ENCODE measurements at regions not wholly inside any gene's neighbourhood (a gene's known extent, or its start where the extent isn't known, plus 50 kb on each side); places are given as distances from the start of the nearest gene placed in this dataset.
A peak's percentile ranks its signal among the peaks of the same experiment; 100 is the strongest.

DNA sequence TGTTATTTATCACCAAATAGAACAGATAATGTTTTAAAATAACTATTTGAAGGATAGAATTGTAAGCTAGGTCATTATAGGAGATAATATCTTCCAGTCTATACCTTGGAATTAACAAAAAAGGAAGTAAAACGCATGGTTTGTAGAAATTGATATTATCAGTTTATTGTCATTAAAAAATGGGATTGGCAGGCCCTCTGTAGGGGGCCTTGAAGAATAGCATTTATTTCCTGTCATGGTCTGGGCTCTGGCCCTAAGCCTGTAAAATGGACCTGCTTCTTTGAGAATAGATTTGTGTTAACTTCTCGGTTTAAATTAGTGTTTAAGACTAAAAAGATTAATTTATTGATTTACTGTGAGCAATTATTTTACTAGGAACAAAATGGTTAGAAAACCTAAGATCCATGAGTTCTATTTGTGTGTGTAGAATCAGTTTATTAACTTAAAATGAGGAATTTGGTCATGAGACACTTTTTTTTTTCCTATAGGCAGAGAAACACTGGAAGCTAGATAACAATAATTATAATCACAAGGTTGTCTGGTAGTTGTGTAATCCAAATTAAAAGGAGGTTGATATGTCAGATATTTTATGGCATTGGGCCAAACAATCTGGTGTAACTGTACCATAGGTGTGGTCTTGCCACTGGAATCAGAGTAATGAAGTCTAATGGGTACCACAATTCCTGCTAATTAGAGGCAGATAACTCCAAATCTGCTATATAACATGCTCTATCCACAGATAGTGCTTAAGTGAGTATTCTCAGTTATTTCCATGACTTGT is 197.4 kb upstream of the FOXP2 start:
- Histone ChIP-seq H3K4ac (ENCODE audit: low read depth, low read length) (no peak overlapping the region), H2AK5ac (ENCODE audit: insufficient read length, low read length) (no peak overlapping the region), H3K9ac (ENCODE audit: extremely low read depth, insufficient read length, low read length) (no peak overlapping the region), H3K56ac (ENCODE audit: insufficient read length, low read depth, low read length) (no peak overlapping the region), H2AFZ (ENCODE audit: low read length) (no peak overlapping the region), H3K14ac (ENCODE audit: insufficient read depth, low read length) (no peak overlapping the region), H4K8ac (replicated peaks; ENCODE audit: insufficient read length, low read depth, low read length) (no peak overlapping the region), H3K27me3 (ENCODE audit: insufficient read depth, low read length) (no peaks in the 10 kb centered on the region), H4K5ac (ENCODE audit: insufficient read length, low read depth, low read length) (no peak overlapping the region), H3K27ac (ENCODE audit: insufficient read length, low read depth, low read length) (no peak overlapping the region), H3K9me3 (ENCODE audit: control insufficient read depth, low read depth, low read length) (no peaks in the 10 kb centered on the region), H2BK5ac (ENCODE audit: insufficient read length, low read length) (no peak overlapping the region), H3K79me2 (ENCODE audit: insufficient read depth, low read length) (no peaks in the 10 kb centered on the region), H3T11ph (ENCODE audit: low read length) (no peak overlapping the region), H3K4me1 (ENCODE audit: insufficient read depth, low read length) (no peaks in the 10 kb centered on the region), H3K23ac (ENCODE audit: insufficient read length, low read depth, low read length) (no peak overlapping the region), H4K91ac (ENCODE audit: insufficient read length, low read depth, low read length) (no peak overlapping the region), H2BK20ac (ENCODE audit: low read depth, low read length, poor library complexity, severe bottlenecking) (no peak overlapping the region), H3K18ac (ENCODE audit: insufficient read length, low read depth, low read length) (no peak overlapping the region), H2BK12ac (ENCODE audit: insufficient read length, low read depth, low read length) (no peak overlapping the region), H3K23me2 (ENCODE audit: insufficient read length, low read depth, low read length, poor library complexity, severe bottlenecking) (no peaks in the 10 kb centered on the region), H4K20me1 (ENCODE audit: control insufficient read depth, insufficient read depth, insufficient read length) (no peaks in the 10 kb centered on the region), H2BK15ac (ENCODE audit: low read depth, low read length) (no peak overlapping the region), H2BK120ac (ENCODE audit: low read depth, low read length, poor library complexity, severe bottlenecking) (no peak overlapping the region), H3K4me2 (ENCODE audit: insufficient read depth, insufficient read length, low read length) (no peak overlapping the region), H3K79me1 (ENCODE audit: insufficient read depth, low read depth, low read length, poor library complexity, severe bottlenecking) (no peaks in the 10 kb centered on the region)
- Mint-ChIP-seq H3K9me3 (no peaks in the 10 kb centered on the region), H3K36me3 (ENCODE audit: insufficient read depth in 1 of 3, low read depth in 3 of 3) (no peaks in the 10 kb centered on the region), H3K4me3 (no peak overlapping the region), H3K4me1 (peaks cover 8 to 10% of the 10 kb centered on the region in 2 experiments), H3K27ac (no peak overlapping the region), H3K27me3 (ENCODE audit: low read depth) (no peaks in the 10 kb centered on the region)
- WGBS (ENCODE audit: extremely low coverage, insufficient read length, low lambda C conversion rate) = no CpG with 5 or more reads among the region's 2 CpGs
- TF ChIP-seq, protein P1, sequence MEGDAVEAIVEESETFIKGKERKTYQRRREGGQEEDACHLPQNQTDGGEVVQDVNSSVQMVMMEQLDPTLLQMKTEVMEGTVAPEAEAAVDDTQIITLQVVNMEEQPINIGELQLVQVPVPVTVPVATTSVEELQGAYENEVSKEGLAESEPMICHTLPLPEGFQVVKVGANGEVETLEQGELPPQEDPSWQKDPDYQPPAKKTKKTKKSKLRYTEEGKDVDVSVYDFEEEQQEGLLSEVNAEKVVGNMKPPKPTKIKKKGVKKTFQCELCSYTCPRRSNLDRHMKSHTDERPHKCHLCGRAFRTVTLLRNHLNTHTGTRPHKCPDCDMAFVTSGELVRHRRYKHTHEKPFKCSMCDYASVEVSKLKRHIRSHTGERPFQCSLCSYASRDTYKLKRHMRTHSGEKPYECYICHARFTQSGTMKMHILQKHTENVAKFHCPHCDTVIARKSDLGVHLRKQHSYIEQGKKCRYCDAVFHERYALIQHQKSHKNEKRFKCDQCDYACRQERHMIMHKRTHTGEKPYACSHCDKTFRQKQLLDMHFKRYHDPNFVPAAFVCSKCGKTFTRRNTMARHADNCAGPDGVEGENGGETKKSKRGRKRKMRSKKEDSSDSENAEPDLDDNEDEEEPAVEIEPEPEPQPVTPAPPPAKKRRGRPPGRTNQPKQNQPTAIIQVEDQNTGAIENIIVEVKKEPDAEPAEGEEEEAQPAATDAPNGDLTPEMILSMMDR (conservative IDR thresholded peaks at IDR 0.05) = peak; percentile 33; the same call in 2 of the 3 replicates
- no peak for DNase-seq
